ENCODE measurements at regions not wholly inside any gene's neighbourhood (a gene's known extent, or its start where the extent isn't known, plus 50 kb on each side); places are given as distances from the start of the nearest gene placed in this dataset.
"Not testable (repeated sequence)": the region's sequence is repeated elsewhere in the genome, so short reads cannot be mapped to it uniquely, and the experiment has no call there.

GRCh38 chr10:76815505-76815904 lies 822.1 kb downstream of the KCNMA1 start:
- not testable (repeated sequence) for H3K4me1 ChIP-seq (ENCODE audit: control insufficient read depth, insufficient read depth, low read length); H3K27ac ChIP-seq (ENCODE audit: low read length); DNase-seq; H3K36me3 ChIP-seq (ENCODE audit: control insufficient read depth, insufficient read depth, low read length); H3K4me3 ChIP-seq (ENCODE audit: low read length); H3K27me3 ChIP-seq (ENCODE audit: control insufficient read depth, insufficient read depth, low read length); H3K9me3 ChIP-seq (replicated peaks; ENCODE audit: control insufficient read depth, low read depth, low read length)
- WGBS (ENCODE audit: insufficient coverage) = 88% methylated on average over 1 of the region's 9 CpGs

- Histone ChIP-seq H3K4me1 (ENCODE audit: control insufficient read depth, insufficient read depth, low read length) (no peaks in the 10 kb centered on the region), H3K4me3 (ENCODE audit: low read length) (no peak overlapping the region), H3K9me3 (replicated peaks; ENCODE audit: control insufficient read depth, low read depth, low read length) (no peaks in the 10 kb centered on the region), H3K36me3 (ENCODE audit: control insufficient read depth, insufficient read depth, low read length) (no peaks in the 10 kb centered on the region), H3K27me3 (ENCODE audit: control insufficient read depth, insufficient read depth, low read length) (no peaks in the 10 kb centered on the region), H3K27ac (ENCODE audit: low read length) (no peak overlapping the region)
- DNase-seq = no peak
Measured at GRCh38 chr10:76811430-76811829, 826.2 kb downstream of the KCNMA1 start.

GRCh38 chr10:76788452-76788811 lies 849.2 kb downstream of the KCNMA1 start:
- Histone ChIP-seq H3K27me3 (ENCODE audit: control insufficient read depth, insufficient read depth, low read length) (no peaks in the 10 kb centered on the region), H3K36me3 (ENCODE audit: control insufficient read depth, insufficient read depth, low read length) (no peaks in the 10 kb centered on the region), H3K4me3 (ENCODE audit: low read length) (no peak overlapping the region), H3K4me1 (ENCODE audit: control insufficient read depth, insufficient read depth, low read length) (peaks cover 2% of the 10 kb centered on the region), H3K27ac (ENCODE audit: low read length) (no peak overlapping the region), H3K9me3 (replicated peaks; ENCODE audit: control insufficient read depth, low read depth, low read length) (no peaks in the 10 kb centered on the region)
- no CpG with 5 or more reads among the region's 4 CpGs for WGBS (ENCODE audit: insufficient coverage)
- no peak for DNase-seq

GRCh38 chr10:76787746-76788451 lies 849.7 kb downstream of the KCNMA1 start:
- Histone ChIP-seq H3K4me3 (ENCODE audit: low read length) (no peak overlapping the region), H3K27ac (ENCODE audit: low read length) (no peak overlapping the region), H3K36me3 (ENCODE audit: control insufficient read depth, insufficient read depth, low read length) (no peaks in the 10 kb centered on the region), H3K27me3 (ENCODE audit: control insufficient read depth, insufficient read depth, low read length) (no peaks in the 10 kb centered on the region), H3K4me1 (ENCODE audit: control insufficient read depth, insufficient read depth, low read length) (peaks cover 2% of the 10 kb centered on the region), H3K9me3 (replicated peaks; ENCODE audit: control insufficient read depth, low read depth, low read length) (no peaks in the 10 kb centered on the region)
- no peak for DNase-seq
- no CpG with 5 or more reads among the region's 3 CpGs for WGBS (ENCODE audit: insufficient coverage)

- Histone ChIP-seq H3K4me1 (ENCODE audit: control insufficient read depth, insufficient read depth, low read length) (peaks cover 2% of the 10 kb centered on the region), H3K27ac (ENCODE audit: low read length) (no peak overlapping the region), H3K9me3 (replicated peaks; ENCODE audit: control insufficient read depth, low read depth, low read length) (no peaks in the 10 kb centered on the region), H3K4me3 (ENCODE audit: low read length) (no peak overlapping the region), H3K27me3 (ENCODE audit: control insufficient read depth, insufficient read depth, low read length) (no peaks in the 10 kb centered on the region), H3K36me3 (ENCODE audit: control insufficient read depth, insufficient read depth, low read length) (no peaks in the 10 kb centered on the region)
- WGBS (ENCODE audit: insufficient coverage) = 93% methylated on average over 2 of the region's 4 CpGs
- no peak for DNase-seq
Measured at GRCh38 chr10:76786504-76787072, 851.0 kb downstream of the KCNMA1 start.

- H3K4me1 ChIP-seq (ENCODE audit: control insufficient read depth, insufficient read depth, low read length) = peaks cover 2% of the 10 kb centered on the region
- DNase-seq = no peak
- H3K4me3 ChIP-seq (ENCODE audit: low read length) = no peak overlapping the region
- H3K9me3 ChIP-seq (replicated peaks; ENCODE audit: control insufficient read depth, low read depth, low read length) = no peaks in the 10 kb centered on the region
- H3K27me3 ChIP-seq (ENCODE audit: control insufficient read depth, insufficient read depth, low read length) = no peaks in the 10 kb centered on the region
- H3K27ac ChIP-seq (ENCODE audit: low read length) = no peak overlapping the region
- WGBS (ENCODE audit: insufficient coverage) = no CpG with 5 or more reads among the region's 1 CpG
- no peaks in the 10 kb centered on the region for H3K36me3 ChIP-seq (ENCODE audit: control insufficient read depth, insufficient read depth, low read length)
Measured at GRCh38 chr10:76784076-76784475, 853.5 kb downstream of the KCNMA1 start.

GRCh38 chr10:76779796-76780301 lies 857.8 kb downstream of the KCNMA1 start:
- H3K4me1 ChIP-seq (ENCODE audit: control insufficient read depth, insufficient read depth, low read length) = peaks cover 2% of the 10 kb centered on the region

GRCh38 chr10:76778914-76779795 lies 858.5 kb downstream of the KCNMA1 start:
- Histone ChIP-seq H3K4me3 (ENCODE audit: low read length) (no peak overlapping the region), H3K9me3 (replicated peaks; ENCODE audit: control insufficient read depth, low read depth, low read length) (peaks cover 6% of the 10 kb centered on the region), H3K27me3 (ENCODE audit: control insufficient read depth, insufficient read depth, low read length) (no peaks in the 10 kb centered on the region), H3K27ac (ENCODE audit: low read length) (no peak overlapping the region), H3K36me3 (ENCODE audit: control insufficient read depth, insufficient read depth, low read length) (no peaks in the 10 kb centered on the region), H3K4me1 (ENCODE audit: control insufficient read depth, insufficient read depth, low read length) (peaks cover 2% of the 10 kb centered on the region)
- peak; percentile 32 for DNase-seq
- WGBS (ENCODE audit: insufficient coverage) = 46% methylated on average over 5 of the region's 10 CpGs

More at GRCh38 chr10:76779796-76780301, 857.8 kb downstream of the KCNMA1 start:
- Histone ChIP-seq H3K9me3 (replicated peaks; ENCODE audit: control insufficient read depth, low read depth, low read length) (peaks cover 4% of the 10 kb centered on the region), H3K27ac (ENCODE audit: low read length) (no peak overlapping the region), H3K27me3 (ENCODE audit: control insufficient read depth, insufficient read depth, low read length) (no peaks in the 10 kb centered on the region), H3K4me3 (ENCODE audit: low read length) (no peak overlapping the region), H3K36me3 (ENCODE audit: control insufficient read depth, insufficient read depth, low read length) (no peaks in the 10 kb centered on the region)
- 0% methylated on average over 1 of the region's 6 CpGs for WGBS (ENCODE audit: insufficient coverage)
- no peak for DNase-seq

GRCh38 chr10:76774987-76775603 lies 862.5 kb downstream of the KCNMA1 start:
- WGBS (ENCODE audit: insufficient coverage) = 90% methylated on average over 3 of the region's 4 CpGs
- no peak overlapping the region for H3K27ac ChIP-seq (ENCODE audit: low read length)
- DNase-seq = peak; percentile 34

GRCh38 chr10:76769582-76769981 lies 868.0 kb downstream of the KCNMA1 start:
- Histone ChIP-seq H3K4me3 (ENCODE audit: low read length) (no peak overlapping the region), H3K36me3 (ENCODE audit: control insufficient read depth, insufficient read depth, low read length) (no peaks in the 10 kb centered on the region), H3K27ac (ENCODE audit: low read length) (peak overlapping the region; percentile 11), H3K9me3 (replicated peaks; ENCODE audit: control insufficient read depth, low read depth, low read length) (peaks cover 2% of the 10 kb centered on the region), H3K4me1 (ENCODE audit: control insufficient read depth, insufficient read depth, low read length) (no peaks in the 10 kb centered on the region), H3K27me3 (ENCODE audit: control insufficient read depth, insufficient read depth, low read length) (no peaks in the 10 kb centered on the region)
- peak; percentile 80 for DNase-seq

More at GRCh38 chr10:76774987-76775603, 862.5 kb downstream of the KCNMA1 start:
- Histone ChIP-seq H3K36me3 (ENCODE audit: control insufficient read depth, insufficient read depth, low read length) (no peaks in the 10 kb centered on the region), H3K27me3 (ENCODE audit: control insufficient read depth, insufficient read depth, low read length) (no peaks in the 10 kb centered on the region), H3K4me1 (ENCODE audit: control insufficient read depth, insufficient read depth, low read length) (no peaks in the 10 kb centered on the region), H3K4me3 (ENCODE audit: low read length) (no peak overlapping the region), H3K9me3 (replicated peaks; ENCODE audit: control insufficient read depth, low read depth, low read length) (peaks cover 7% of the 10 kb centered on the region)
